ENCODE measurements at regions not wholly inside any gene's neighbourhood (a gene's known extent, or its start where the extent isn't known, plus 50 kb on each side); places are given as distances from the start of the nearest gene placed in this dataset.

GRCh38 chr2:21228041-21228895 is 104.5 kb downstream of the TDRD15 start:
- TF ChIP-seq EZH2 (IDR thresholded peaks at IDR 0.05), result no peak
- TF ChIP-seq POLR2AphosphoS5 (IDR thresholded peaks at IDR 0.05; ENCODE audit: borderline replicate concordance, low read depth, low read length), result no peak

All from SK-N-MC (cell line).